Stomach (tissue), 4 donors: ENCODE measurements at regions not wholly inside any gene's neighbourhood (a gene's known extent, or its start where the extent isn't known, plus 50 kb on each side); places are given as distances from the start of the nearest gene placed in this dataset.

Experiments
- POLR2A ChIP-seq, 4 donors: fragments of 450-650 bp; IDR thresholded peaks; one replicate each; pipeline ENCODE4 v1.6.1; 2016; ENCODE audit warnings: antibody characterized with exemption in 4 of 4, control low read depth in 2 of 4, mild to moderate bottlenecking in 1 of 4, moderate library complexity in 1 of 4
- TF ChIP-seq, protein P1 (sequence below), 7 experiments: fragments of 450-650 bp in 4 of 7; fragments of 200-600 bp in 3 of 7; sonication (generic) in 3 of 7; IDR thresholded peaks; one replicate each; pipeline ENCODE4 v1.5.1; 2016 to 2019; ENCODE audit warnings: antibody characterized with exemption in 7 of 7, control low read depth in 2 of 7, mild to moderate bottlenecking in 1 of 7

DNA sequence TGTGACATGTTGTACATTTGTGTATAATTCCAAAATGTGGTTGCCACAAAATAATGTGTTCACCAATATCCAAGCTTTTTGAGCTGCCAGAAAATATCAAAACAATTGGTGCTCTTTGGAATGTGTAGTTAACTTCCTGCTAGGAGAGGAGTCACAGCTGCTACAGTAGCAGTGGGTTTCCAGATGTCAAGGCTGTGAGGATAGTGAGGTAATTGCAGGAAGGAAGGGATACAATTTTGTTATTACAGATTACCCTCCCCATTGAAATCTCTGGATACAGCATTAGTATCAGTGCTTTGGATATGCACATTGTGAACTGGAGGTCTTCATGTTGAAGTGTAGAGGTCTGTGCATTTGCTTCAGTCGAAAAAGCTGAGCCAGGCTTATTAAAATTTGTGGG is 253.2 kb downstream of the PTPRC start:
- TF ChIP-seq, protein P1, sequence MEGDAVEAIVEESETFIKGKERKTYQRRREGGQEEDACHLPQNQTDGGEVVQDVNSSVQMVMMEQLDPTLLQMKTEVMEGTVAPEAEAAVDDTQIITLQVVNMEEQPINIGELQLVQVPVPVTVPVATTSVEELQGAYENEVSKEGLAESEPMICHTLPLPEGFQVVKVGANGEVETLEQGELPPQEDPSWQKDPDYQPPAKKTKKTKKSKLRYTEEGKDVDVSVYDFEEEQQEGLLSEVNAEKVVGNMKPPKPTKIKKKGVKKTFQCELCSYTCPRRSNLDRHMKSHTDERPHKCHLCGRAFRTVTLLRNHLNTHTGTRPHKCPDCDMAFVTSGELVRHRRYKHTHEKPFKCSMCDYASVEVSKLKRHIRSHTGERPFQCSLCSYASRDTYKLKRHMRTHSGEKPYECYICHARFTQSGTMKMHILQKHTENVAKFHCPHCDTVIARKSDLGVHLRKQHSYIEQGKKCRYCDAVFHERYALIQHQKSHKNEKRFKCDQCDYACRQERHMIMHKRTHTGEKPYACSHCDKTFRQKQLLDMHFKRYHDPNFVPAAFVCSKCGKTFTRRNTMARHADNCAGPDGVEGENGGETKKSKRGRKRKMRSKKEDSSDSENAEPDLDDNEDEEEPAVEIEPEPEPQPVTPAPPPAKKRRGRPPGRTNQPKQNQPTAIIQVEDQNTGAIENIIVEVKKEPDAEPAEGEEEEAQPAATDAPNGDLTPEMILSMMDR (IDR thresholded peaks at IDR 0.05), result no peak
- no peak for TF ChIP-seq POLR2A (IDR thresholded peaks at IDR 0.05)
